WERI-Rb-1 (cell line): ENCODE measurements at regions not wholly inside any gene's neighbourhood (a gene's known extent, or its start where the extent isn't known, plus 50 kb on each side); places are given as distances from the start of the nearest gene placed in this dataset.

Experiments
- DNase-seq: peaks from one replicate; pipeline ENCODE4 v3.0.0-alpha.2; 2020
- H3K27ac ChIP-seq: fragments of 250-450 bp; sonication (Bioruptor Pico); 2 replicates; pipeline ENCODE4 v1.5.1; 2020; ENCODE audit warnings: mild to moderate bottlenecking, moderate library complexity
- H3K27me3 ChIP-seq: fragments of 250-450 bp; sonication (Bioruptor Pico); 2 replicates; pipeline ENCODE4 v1.5.1; 2021; ENCODE audit warnings: mild to moderate bottlenecking, low read depth, moderate library complexity; ENCODE audit not compliant: insufficient read depth, severe bottlenecking
- H3K36me3 ChIP-seq: fragments of 250-450 bp; sonication (Bioruptor Pico); 2 replicates; pipeline ENCODE4 v1.5.1; 2020; ENCODE audit warnings: mild to moderate bottlenecking, moderate library complexity
- H3K4me3 ChIP-seq: 2 replicates; pipeline ENCODE4 v1.5.1; 2011; ENCODE audit warnings: low read depth, mild to moderate bottlenecking, control low read depth, low read length
- H3K9me3 ChIP-seq: fragments of 250-450 bp; sonication (Bioruptor Pico); 2 replicates; pipeline ENCODE4 v1.5.1; 2021; ENCODE audit warnings: mild to moderate bottlenecking, moderate library complexity; ENCODE audit not compliant: severe bottlenecking
- CTCF ChIP-seq: IDR thresholded peaks from 2 replicates; pipeline ENCODE4 v1.5.1; 2011; ENCODE audit warnings: low read depth, mild to moderate bottlenecking, control low read depth, inconsistent platforms, low read length

GRCh38 chr4:142917678-142918077 lies 71.6 kb upstream of the INPP4B start:
- H3K27ac ChIP-seq: no peak overlapping the region
- no peak for DNase-seq
- TF ChIP-seq CTCF: no peak
- no peaks in the 10 kb centered on the region for H3K9me3 ChIP-seq
- H3K4me3 ChIP-seq: no peak overlapping the region
- H3K36me3 ChIP-seq: no peaks in the 10 kb centered on the region
- no peaks in the 10 kb centered on the region for H3K27me3 ChIP-seq

- Histone ChIP-seq H3K4me3 (no peak overlapping the region), H3K36me3 (no peaks in the 10 kb centered on the region), H3K27me3 (no peaks in the 10 kb centered on the region), H3K27ac (no peak overlapping the region), H3K9me3 (no peaks in the 10 kb centered on the region)
- TF ChIP-seq CTCF: no peak
- DNase-seq: no peak
Measured at GRCh38 chr4:142922720-142923119, 76.6 kb upstream of the INPP4B start.

GRCh38 chr4:142923619-142924018 lies 77.5 kb upstream of the INPP4B start:
- no peak for DNase-seq
- Histone ChIP-seq H3K9me3 (no peaks in the 10 kb centered on the region), H3K4me3 (no peak overlapping the region), H3K36me3 (no peaks in the 10 kb centered on the region), H3K27me3 (no peaks in the 10 kb centered on the region), H3K27ac (no peak overlapping the region)
- no peak for TF ChIP-seq CTCF

- Histone ChIP-seq H3K27ac (no peak overlapping the region), H3K4me3 (no peak overlapping the region), H3K27me3 (no peaks in the 10 kb centered on the region), H3K9me3 (no peaks in the 10 kb centered on the region), H3K36me3 (no peaks in the 10 kb centered on the region)
- no peak for DNase-seq
- TF ChIP-seq CTCF: no peak
Measured at GRCh38 chr4:142925161-142925560, 79.1 kb upstream of the INPP4B start.

- Histone ChIP-seq H3K27me3 (no peaks in the 10 kb centered on the region), H3K9me3 (no peaks in the 10 kb centered on the region), H3K4me3 (no peak overlapping the region), H3K27ac (no peak overlapping the region), H3K36me3 (no peaks in the 10 kb centered on the region)
- no peak for DNase-seq
- TF ChIP-seq CTCF: no peak
Measured at GRCh38 chr4:142927721-142928120, 81.6 kb upstream of the INPP4B start.

GRCh38 chr4:142929526-142929925 lies 83.4 kb upstream of the INPP4B start:
- no peak for DNase-seq
- H3K36me3 ChIP-seq: no peaks in the 10 kb centered on the region
- H3K27me3 ChIP-seq: no peaks in the 10 kb centered on the region
- no peaks in the 10 kb centered on the region for H3K9me3 ChIP-seq
- no peak overlapping the region for H3K27ac ChIP-seq
- no peak for TF ChIP-seq CTCF
- no peak overlapping the region for H3K4me3 ChIP-seq
